Caco-2 (cell line): ENCODE measurements at regions not wholly inside any gene's neighbourhood (a gene's known extent, or its start where the extent isn't known, plus 50 kb on each side); places are given as distances from the start of the nearest gene placed in this dataset.

Experiments
- BruUV-seq: library from RNA; stranded (reverse); fragments of 400-500 nt; replicated peaks from 2 replicates; lab custom pipeline; 2021; lab: Mats Ljungman, UMichigan
- CTCF ChIA-PET: fragments of 300-600 bp; sonication (Branson Sonifier 250); formaldehyde crosslinking; loops from one replicate; lab custom pipeline; 2022; ENCODE audit warnings: antibody characterized with exemption; lab: Charles Lee
- POLR2A ChIA-PET: fragments of 300-600 bp; sonication (Branson Sonifier 250); formaldehyde crosslinking; loops from one replicate; lab custom pipeline; 2022; ENCODE audit warnings: antibody characterized with exemption; lab: Charles Lee
- DNase-seq, 2 experiments: peaks; one replicate each; pipeline versions ENCODE4 v3.0.0 to v3.0.0-alpha.2; 2020 to 2022
- H3K27me3 ChIP-seq: replicated peaks from 2 replicates; pipeline ENCODE4 v1.6.0; 2011; ENCODE audit warnings: low read length; ENCODE audit not compliant: control insufficient read depth, insufficient read depth
- H3K36me3 ChIP-seq: 2 replicates; pipeline ENCODE4 v1.5.1; 2011; ENCODE audit warnings: low read length; ENCODE audit not compliant: control insufficient read depth, insufficient read depth
- H3K4me1 ChIP-seq: fragments of 250-450 bp; sonication (Bioruptor Pico); 2 replicates; pipeline ENCODE4 v1.5.1; 2020; ENCODE audit warnings: mild to moderate bottlenecking
- H3K4me3 ChIP-seq: 2 replicates; pipeline ENCODE4 v1.5.1; 2011; ENCODE audit warnings: low read depth, mild to moderate bottlenecking, control low read depth, low read length
- H3K9me3 ChIP-seq: fragments of 250-450 bp; sonication (Bioruptor Pico); 2 replicates; pipeline ENCODE4 v1.5.1; 2020; ENCODE audit warnings: mild to moderate bottlenecking, moderate library complexity
- H3K27ac Mint-ChIP-seq: one replicate; pipeline ENCODE4 v1.8.0; 2022; ENCODE audit warnings: mixed read lengths; ENCODE audit not compliant: unreplicated experiment
- H3K27me3 Mint-ChIP-seq: one replicate; pipeline ENCODE4 v1.8.0; 2022; ENCODE audit warnings: mixed read lengths; ENCODE audit not compliant: insufficient read depth, unreplicated experiment
- H3K36me3 Mint-ChIP-seq: one replicate; pipeline ENCODE4 v1.8.0; 2022; ENCODE audit warnings: mild to moderate bottlenecking, mixed read lengths; ENCODE audit not compliant: insufficient read depth, unreplicated experiment
- H3K4me1 Mint-ChIP-seq: one replicate; pipeline ENCODE4 v1.8.0; 2022; ENCODE audit warnings: low read depth, mixed read lengths; ENCODE audit not compliant: unreplicated experiment
- H3K4me3 Mint-ChIP-seq: one replicate; pipeline ENCODE4 v1.8.0; 2022; ENCODE audit warnings: mild to moderate bottlenecking, moderate library complexity, mixed read lengths; ENCODE audit not compliant: unreplicated experiment
- H3K9me3 Mint-ChIP-seq: one replicate; pipeline ENCODE4 v1.8.0; 2022; ENCODE audit warnings: mixed read lengths; ENCODE audit not compliant: unreplicated experiment
- CTCF ChIP-seq, 2 experiments: fragments of 200-600 bp in 1 of 2; IDR thresholded peaks; 1 replicate in 1 of 2; 2 replicates in 1 of 2; pipeline versions ENCODE4 v1.5.1 to v1.8.0; 2011 to 2022; ENCODE audit warnings: antibody characterized with exemption in 1 of 2, control low read depth in 1 of 2, inconsistent platforms in 1 of 2, low read depth in 1 of 2, low read length in 1 of 2, mild to moderate bottlenecking in 1 of 2, moderate library complexity in 1 of 2; ENCODE audit not compliant: insufficient read depth in 1 of 2, severe bottlenecking in 1 of 2, unreplicated experiment in 1 of 2
- intact Hi-C: fragments of 100-400 bp; cut with micrococcal nuclease; formaldehyde crosslinking; loops from one replicate; pipeline ENCODE4 v1.10.0; 2022; ENCODE audit not compliant: unreplicated experiment

GRCh38 chr6:117188627-117189201 is 76.6 kb upstream of the VGLL2 start:
- H3K27me3 ChIP-seq, result no peaks in the 10 kb centered on the region
- no peaks in the 10 kb centered on the region for H3K36me3 ChIP-seq
- Mint-ChIP-seq H3K4me1 (no peaks in the 10 kb centered on the region), H3K27ac (no peak overlapping the region), H3K36me3 (no peaks in the 10 kb centered on the region), H3K9me3 (no peaks in the 10 kb centered on the region), H3K27me3 (no peaks in the 10 kb centered on the region), H3K4me3 (no peak overlapping the region)
- H3K4me1 ChIP-seq, result no peaks in the 10 kb centered on the region
- H3K9me3 ChIP-seq, result no peaks in the 10 kb centered on the region
- H3K4me3 ChIP-seq, result no peak overlapping the region
- intact Hi-C loops, result loop anchor here (1.0 kb wide), 2 partner anchors 216 to 307 kb away; no protein-coding TSS in a partner anchor
- ChIA-PET POLR2A (no interaction called here), CTCF (no interaction called here)
- peak; percentile 50 to 60 for TF ChIP-seq CTCF (IDR thresholded peaks at IDR 0.05; ENCODE audit: insufficient read depth in 1 of 2, low read depth in 1 of 2, low read length in 1 of 2, severe bottlenecking in 1 of 2, unreplicated experiment in 1 of 2)
- BruUV-seq, result no TSS peak
- DNase-seq, result peak in 1 of 2 experiments; percentile 6

DNA sequence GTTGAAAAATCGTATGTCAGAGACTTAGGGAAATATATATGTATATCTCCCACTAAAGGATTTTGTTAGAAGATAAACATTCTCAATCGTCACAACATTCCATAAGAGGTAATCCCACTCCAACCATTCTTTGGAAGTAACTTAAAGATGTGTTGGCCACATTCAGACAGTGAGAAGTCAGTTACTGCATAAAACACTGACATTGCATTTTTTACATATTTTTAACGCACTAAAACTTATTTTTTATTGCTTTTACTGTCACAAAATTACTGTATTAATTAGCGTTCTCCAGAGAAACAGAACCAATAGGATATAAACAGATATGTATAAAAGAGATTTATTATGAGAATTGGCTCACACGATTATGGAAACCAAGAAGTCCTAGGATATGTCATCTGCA is 74.3 kb upstream of the VGLL2 start:
- no peak for TF ChIP-seq CTCF (IDR thresholded peaks at IDR 0.05; ENCODE audit: insufficient read depth in 1 of 2, low read depth in 1 of 2, low read length in 1 of 2, severe bottlenecking in 1 of 2, unreplicated experiment in 1 of 2)
- ChIA-PET POLR2A (no interaction called here), CTCF (interaction anchor here (0.5 kb wide), 1 partner anchor 165 kb away, joined by 5 read pairs; no protein-coding TSS in a partner anchor)
- no peak overlapping the region for H3K4me3 ChIP-seq
- H3K9me3 ChIP-seq, result no peaks in the 10 kb centered on the region
- no peaks in the 10 kb centered on the region for H3K27me3 ChIP-seq
- H3K36me3 ChIP-seq, result no peaks in the 10 kb centered on the region
- Mint-ChIP-seq H3K9me3 (no peaks in the 10 kb centered on the region), H3K36me3 (no peaks in the 10 kb centered on the region), H3K4me3 (no peak overlapping the region), H3K4me1 (no peaks in the 10 kb centered on the region), H3K27ac (no peak overlapping the region), H3K27me3 (peaks cover 1% of the 10 kb centered on the region)
- H3K4me1 ChIP-seq, result no peaks in the 10 kb centered on the region
- no peak for DNase-seq
- intact Hi-C loops, result no loop called here
- BruUV-seq, result no TSS peak

GRCh38 chr6:117191448-117191847 is 73.9 kb upstream of the VGLL2 start:
- Mint-ChIP-seq H3K36me3 (no peaks in the 10 kb centered on the region), H3K27me3 (peaks cover 3% of the 10 kb centered on the region), H3K9me3 (no peaks in the 10 kb centered on the region), H3K4me1 (no peaks in the 10 kb centered on the region), H3K4me3 (no peak overlapping the region), H3K27ac (no peak overlapping the region)
- CTCF ChIA-PET, result interaction anchor here (0.5 kb wide), 1 partner anchor 165 kb away, joined by 5 read pairs; no protein-coding TSS in a partner anchor
- H3K36me3 ChIP-seq, result no peaks in the 10 kb centered on the region
- intact Hi-C loops, result no loop called here
- H3K9me3 ChIP-seq, result no peaks in the 10 kb centered on the region
- no peak overlapping the region for H3K4me3 ChIP-seq
- H3K27me3 ChIP-seq, result no peaks in the 10 kb centered on the region
- POLR2A ChIA-PET, result no interaction called here
- no peak for TF ChIP-seq CTCF (IDR thresholded peaks at IDR 0.05; ENCODE audit: insufficient read depth in 1 of 2, low read depth in 1 of 2, low read length in 1 of 2, severe bottlenecking in 1 of 2, unreplicated experiment in 1 of 2)
- DNase-seq, result no peak
- no TSS peak for BruUV-seq
- H3K4me1 ChIP-seq, result no peaks in the 10 kb centered on the region
